Neutrophil (primary cell): ENCODE measurements at regions not wholly inside any gene's neighbourhood (a gene's known extent, or its start where the extent isn't known, plus 50 kb on each side); places are given as distances from the start of the nearest gene placed in this dataset.

ENCODE experiments used
- H3K27ac ChIP-seq: fragments of 200-600 bp; sonication (generic); 2 replicates; pipeline ENCODE4 v1.5.1; 2016; ENCODE audit warnings: mild to moderate bottlenecking, moderate library complexity
- H3K27me3 ChIP-seq: fragments of 200-600 bp; sonication (generic); 2 replicates; pipeline ENCODE4 v1.6.0; 2016; ENCODE audit warnings: mild to moderate bottlenecking
- H3K36me3 ChIP-seq: fragments of 200-600 bp; sonication (generic); 2 replicates; pipeline ENCODE4 v1.5.1; 2017
- H3K4me1 ChIP-seq, 2 experiments: fragments of 200-600 bp in 1 of 2; sonication (generic) in 1 of 2; 1 replicate in 1 of 2; 2 replicates in 1 of 2; pipeline versions ENCODE4 v1.5.1 to v1.6.1; 2013 to 2016; ENCODE audit warnings: low read depth in 1 of 2, low read length in 1 of 2, mild to moderate bottlenecking in 1 of 2, moderate library complexity in 1 of 2; ENCODE audit not compliant: control insufficient read depth in 1 of 2, insufficient read depth in 1 of 2
- H3K4me3 ChIP-seq, 2 experiments: fragments of 200-600 bp in 1 of 2; sonication (generic) in 1 of 2; 1 replicate in 1 of 2; 2 replicates in 1 of 2; pipeline ENCODE4 v1.5.1; 2013 to 2016; ENCODE audit warnings: low read depth in 1 of 2, low read length in 1 of 2, mild to moderate bottlenecking in 1 of 2, moderate library complexity in 1 of 2
- H3K9me3 ChIP-seq: fragments of 200-600 bp; sonication (generic); 2 replicates; pipeline ENCODE4 v1.5.1; 2016
- TF ChIP-seq, protein P1 (sequence below): fragments of 200-600 bp; sonication (generic); IDR thresholded peaks from 2 replicates; pipeline ENCODE4 v1.5.1; 2016; ENCODE audit warnings: antibody characterized with exemption

GRCh38 chr17:79361873-79362771, 248.7 kb downstream of the RBFOX3 start:
- Histone ChIP-seq H3K27ac (no peak overlapping the region), H3K4me3 (no peak overlapping the region), H3K9me3 (no peaks in the 10 kb centered on the region), H3K27me3 (peaks cover 25% of the 10 kb centered on the region), H3K36me3 (no peaks in the 10 kb centered on the region), H3K4me1 (no peaks in the 10 kb centered on the region)
- TF ChIP-seq, protein P1, sequence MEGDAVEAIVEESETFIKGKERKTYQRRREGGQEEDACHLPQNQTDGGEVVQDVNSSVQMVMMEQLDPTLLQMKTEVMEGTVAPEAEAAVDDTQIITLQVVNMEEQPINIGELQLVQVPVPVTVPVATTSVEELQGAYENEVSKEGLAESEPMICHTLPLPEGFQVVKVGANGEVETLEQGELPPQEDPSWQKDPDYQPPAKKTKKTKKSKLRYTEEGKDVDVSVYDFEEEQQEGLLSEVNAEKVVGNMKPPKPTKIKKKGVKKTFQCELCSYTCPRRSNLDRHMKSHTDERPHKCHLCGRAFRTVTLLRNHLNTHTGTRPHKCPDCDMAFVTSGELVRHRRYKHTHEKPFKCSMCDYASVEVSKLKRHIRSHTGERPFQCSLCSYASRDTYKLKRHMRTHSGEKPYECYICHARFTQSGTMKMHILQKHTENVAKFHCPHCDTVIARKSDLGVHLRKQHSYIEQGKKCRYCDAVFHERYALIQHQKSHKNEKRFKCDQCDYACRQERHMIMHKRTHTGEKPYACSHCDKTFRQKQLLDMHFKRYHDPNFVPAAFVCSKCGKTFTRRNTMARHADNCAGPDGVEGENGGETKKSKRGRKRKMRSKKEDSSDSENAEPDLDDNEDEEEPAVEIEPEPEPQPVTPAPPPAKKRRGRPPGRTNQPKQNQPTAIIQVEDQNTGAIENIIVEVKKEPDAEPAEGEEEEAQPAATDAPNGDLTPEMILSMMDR, result no peak

GRCh38 chr17:79361221-79361734, 249.6 kb downstream of the RBFOX3 start:
- TF ChIP-seq, protein P1, result no peak
- Histone ChIP-seq H3K4me3 (no peak overlapping the region), H3K9me3 (no peaks in the 10 kb centered on the region), H3K36me3 (no peaks in the 10 kb centered on the region), H3K27ac (no peak overlapping the region), H3K27me3 (peaks cover 25% of the 10 kb centered on the region), H3K4me1 (no peaks in the 10 kb centered on the region)

GRCh38 chr17:79360196-79360595, 250.7 kb downstream of the RBFOX3 start:
- Histone ChIP-seq H3K4me3 (no peak overlapping the region), H3K36me3 (no peaks in the 10 kb centered on the region)
- TF ChIP-seq, protein P1, result no peak

DNA sequence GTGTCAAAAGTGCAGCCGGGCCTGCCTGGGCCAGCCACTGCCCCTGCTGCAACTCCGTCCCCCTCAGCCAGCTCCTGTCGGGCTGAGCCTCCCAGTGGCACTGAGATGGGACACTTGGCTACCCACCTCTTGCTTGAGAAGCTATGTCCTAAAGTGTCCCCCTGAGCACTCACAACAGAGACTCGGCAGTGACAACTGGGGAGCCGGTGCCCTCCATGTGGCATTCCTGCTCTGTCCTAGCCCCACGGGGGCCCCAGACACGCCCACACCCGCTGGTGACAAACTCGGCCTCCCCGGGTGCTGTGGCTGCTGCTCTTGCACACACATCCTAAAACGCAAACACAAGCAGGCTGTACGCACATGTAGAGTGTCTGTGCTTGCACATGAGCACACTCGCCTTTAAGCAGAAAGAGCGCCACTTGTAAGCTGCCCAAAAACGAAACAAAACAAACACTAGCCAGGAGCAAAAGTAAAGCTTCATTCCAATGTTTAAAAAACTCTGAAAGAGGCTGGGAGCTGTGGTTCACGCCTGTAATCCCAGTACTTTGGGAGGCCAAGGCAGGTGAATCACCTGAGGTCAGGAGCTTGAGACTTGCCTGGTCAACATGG, 253.9 kb downstream of the RBFOX3 start:
- Histone ChIP-seq H3K27me3 (peaks cover 10% of the 10 kb centered on the region), H3K9me3 (no peaks in the 10 kb centered on the region), H3K4me1 (no peaks in the 10 kb centered on the region), H3K27ac (no peak overlapping the region), H3K36me3 (no peaks in the 10 kb centered on the region), H3K4me3 (no peak overlapping the region)
- TF ChIP-seq, protein P1, result no peak

More at GRCh38 chr17:79360196-79360595, 250.7 kb downstream of the RBFOX3 start:
- Histone ChIP-seq H3K27ac (no peak overlapping the region), H3K9me3 (no peaks in the 10 kb centered on the region), H3K4me1 (no peaks in the 10 kb centered on the region), H3K27me3 (peaks cover 30% of the 10 kb centered on the region)

GRCh38 chr17:79355165-79355564, 255.7 kb downstream of the RBFOX3 start:
- H3K4me3 ChIP-seq, result no peak overlapping the region
- TF ChIP-seq, protein P1, result no peak
- no peaks in the 10 kb centered on the region for H3K4me1 ChIP-seq
- H3K9me3 ChIP-seq, result no peaks in the 10 kb centered on the region
- peaks cover 5% of the 10 kb centered on the region for H3K27me3 ChIP-seq
- no peak overlapping the region for H3K27ac ChIP-seq
- H3K36me3 ChIP-seq, result no peaks in the 10 kb centered on the region
